Activated CD4-positive, alpha-beta T cell treated with anti-CD3 and anti-CD28 coated beads for 4 hours (primary cell): ENCODE measurements at regions not wholly inside any gene's neighbourhood (a gene's known extent, or its start where the extent isn't known, plus 50 kb on each side); places are given as distances from the start of the nearest gene placed in this dataset.

Experiments
- DNase-seq, 2 donors: peaks; one replicate each; pipeline ENCODE4 v3.0.0-alpha.2; 2020

DNA sequence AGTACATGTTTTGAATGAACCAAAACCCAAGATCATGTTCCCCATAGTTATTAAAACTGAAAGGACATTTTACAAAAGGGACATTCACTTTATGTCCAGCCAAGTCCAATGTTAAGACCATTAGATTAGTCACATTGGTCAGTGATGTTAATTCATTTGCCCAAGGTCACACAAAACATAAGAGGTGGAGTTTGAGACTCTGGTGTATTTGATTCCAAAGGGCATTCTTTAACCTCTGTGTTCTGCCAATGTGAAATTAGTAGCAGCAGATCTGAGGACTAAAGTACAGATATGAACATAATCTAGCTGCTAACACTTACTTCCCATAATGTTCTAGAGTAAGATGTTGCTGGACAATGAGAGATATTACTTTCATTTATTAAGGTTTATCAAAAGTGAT, 425.6 kb downstream of the TUSC7 start:
- no peak for DNase-seq

DNA sequence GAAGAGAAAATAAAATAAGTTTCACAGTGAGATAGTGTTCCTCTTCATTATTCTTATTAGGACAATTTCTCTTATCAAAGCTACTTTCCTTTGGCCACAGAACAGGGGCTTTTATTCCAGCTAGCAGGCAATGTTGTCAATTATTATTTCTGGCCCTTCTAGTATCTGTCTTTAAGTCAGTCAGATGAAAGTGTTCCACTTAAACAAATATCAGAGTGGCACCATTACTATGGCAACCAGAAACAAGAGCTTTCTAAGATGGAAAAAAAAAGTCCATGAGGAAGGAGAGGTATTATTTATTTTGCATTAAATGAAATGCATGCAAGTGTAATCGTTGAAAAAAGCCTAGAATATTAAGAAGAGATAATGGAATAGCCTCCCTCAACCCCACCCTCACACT, 426.4 kb downstream of the TUSC7 start:
- no peak for DNase-seq

GRCh38 chr3:117137065-117137464, 427.5 kb downstream of the TUSC7 start:
- DNase-seq = no peak

- no peak for DNase-seq
These were observed 430.1 kb downstream of the TUSC7 start for GRCh38 chr3:117139681-117140080.

DNA sequence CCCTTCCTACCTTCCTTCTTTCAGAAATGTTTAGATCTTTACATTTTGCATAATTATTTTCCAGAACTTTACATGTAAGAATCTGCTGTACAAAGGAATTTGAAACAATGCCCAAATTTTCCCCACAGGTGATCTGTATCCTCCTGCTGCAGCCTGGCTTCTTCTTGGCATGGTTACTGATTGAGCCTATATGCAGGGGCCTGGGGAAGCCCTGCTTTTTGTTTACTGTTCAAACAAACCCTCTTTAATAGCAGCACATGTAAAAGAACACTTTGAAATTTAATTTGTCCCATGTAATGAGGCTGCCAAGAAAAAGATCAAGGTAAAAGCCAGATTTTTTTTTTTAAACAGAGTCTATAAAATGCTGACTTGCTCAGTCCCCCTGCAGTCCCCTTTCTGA, 432.2 kb downstream of the TUSC7 start:
- DNase-seq = no peak

DNA sequence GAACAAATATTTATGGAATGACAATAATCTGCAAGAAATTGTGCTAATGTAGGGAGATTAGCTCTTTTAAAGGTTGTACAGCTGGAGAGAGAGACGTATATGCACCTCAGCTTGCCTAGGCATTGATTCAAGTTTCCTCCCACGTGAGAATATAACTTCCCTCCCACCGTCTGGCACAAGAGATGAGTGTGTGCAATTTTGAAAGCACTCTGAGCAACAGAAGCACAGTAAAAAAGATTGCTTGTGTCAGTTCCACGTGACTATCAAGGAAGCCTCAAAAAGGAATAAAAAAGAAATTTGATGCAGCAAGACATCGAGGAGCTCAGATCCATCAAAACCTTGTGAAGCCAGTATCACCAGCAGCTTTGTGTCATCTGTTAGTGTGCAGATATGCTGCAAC, 435.3 kb downstream of the TUSC7 start:
- no peak for DNase-seq

DNA sequence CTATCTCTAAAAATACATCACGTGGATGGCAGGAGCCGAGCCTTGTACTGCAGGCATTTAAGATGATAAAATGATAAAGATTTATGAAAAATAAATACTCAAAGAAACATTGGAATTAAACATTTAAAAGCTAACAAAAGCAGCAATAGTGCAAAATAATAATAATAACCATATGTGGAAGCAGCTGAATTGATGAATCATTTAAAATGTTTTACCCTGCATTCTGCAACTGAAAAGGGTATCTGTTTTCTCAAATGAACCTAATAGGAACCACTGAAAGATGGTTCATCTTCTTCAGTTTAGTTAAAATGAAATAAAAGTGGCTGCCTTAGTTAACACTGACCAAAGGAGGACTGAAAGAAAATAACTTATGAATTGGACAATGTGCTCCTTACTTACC, 436.1 kb downstream of the TUSC7 start:
- DNase-seq = no peak

DNA sequence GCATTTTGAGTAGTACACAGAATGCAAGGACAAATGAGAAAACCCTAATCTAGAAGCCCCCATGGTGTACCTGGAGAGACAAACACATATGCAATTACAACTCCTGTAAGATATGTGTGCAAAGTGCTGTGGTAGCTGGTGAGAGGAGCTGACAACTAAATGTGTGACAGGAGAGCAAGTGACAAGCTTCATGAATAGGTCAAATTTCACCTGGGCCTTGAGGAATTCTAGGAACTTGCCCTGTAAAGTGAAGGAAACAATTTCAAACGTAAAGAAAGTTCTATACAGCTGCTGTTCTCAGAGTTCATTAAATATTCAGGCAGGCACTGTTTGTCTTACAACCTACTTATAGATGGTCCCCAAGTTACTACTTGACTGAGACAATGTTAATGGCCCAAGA, 437.0 kb downstream of the TUSC7 start:
- no peak for DNase-seq

GRCh38 chr3:117149584-117149983, 440.0 kb downstream of the TUSC7 start:
- no peak for DNase-seq

DNA sequence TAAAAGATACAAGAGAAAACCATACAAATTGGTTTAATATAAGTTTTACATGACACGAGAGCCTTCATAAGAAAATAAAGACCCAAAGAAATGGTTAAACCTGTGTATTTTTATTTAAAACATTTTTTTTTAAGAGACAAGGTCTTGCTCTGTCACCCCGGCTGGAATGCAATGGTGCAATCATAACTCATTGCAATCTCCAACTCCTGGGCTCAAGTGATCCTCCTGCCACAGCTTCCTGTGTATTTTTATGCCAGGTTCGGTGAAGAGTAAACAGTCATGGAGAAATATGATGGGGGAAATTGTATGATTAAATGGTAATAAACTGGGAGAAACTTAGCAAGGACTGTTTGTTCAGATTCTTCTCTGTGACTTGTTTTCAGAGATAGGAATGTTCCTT, 441.0 kb downstream of the TUSC7 start:
- DNase-seq = no peak

DNA sequence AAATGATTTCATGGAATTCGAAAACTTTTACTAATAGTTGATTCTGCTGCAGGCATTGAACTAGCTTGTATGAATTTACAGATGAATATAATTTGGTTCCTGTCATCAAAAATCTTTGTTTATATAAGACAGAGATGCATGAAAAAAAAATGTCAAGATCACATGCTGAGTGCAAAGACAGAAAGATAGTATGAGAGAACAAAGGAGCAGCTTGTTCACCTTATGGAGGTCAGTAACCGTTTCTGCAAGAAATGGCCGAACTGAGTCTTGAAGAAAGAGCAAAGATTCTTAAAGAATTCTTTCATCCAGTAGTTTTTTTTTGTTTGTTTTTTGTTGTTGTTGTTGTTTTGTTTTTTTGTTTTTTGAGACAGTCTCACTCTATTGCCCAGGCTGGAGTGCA, 450.6 kb downstream of the TUSC7 start:
- no peak for DNase-seq

- DNase-seq = no peak
These were observed 452.2 kb downstream of the TUSC7 start for GRCh38 chr3:117161816-117162215.

- DNase-seq = no peak
These were observed 455.6 kb downstream of the TUSC7 start for GRCh38 chr3:117165176-117165575.

- no peak for DNase-seq
These were observed 456.0 kb downstream of the TUSC7 start for GRCh38 chr3:117165601-117166051.

DNA sequence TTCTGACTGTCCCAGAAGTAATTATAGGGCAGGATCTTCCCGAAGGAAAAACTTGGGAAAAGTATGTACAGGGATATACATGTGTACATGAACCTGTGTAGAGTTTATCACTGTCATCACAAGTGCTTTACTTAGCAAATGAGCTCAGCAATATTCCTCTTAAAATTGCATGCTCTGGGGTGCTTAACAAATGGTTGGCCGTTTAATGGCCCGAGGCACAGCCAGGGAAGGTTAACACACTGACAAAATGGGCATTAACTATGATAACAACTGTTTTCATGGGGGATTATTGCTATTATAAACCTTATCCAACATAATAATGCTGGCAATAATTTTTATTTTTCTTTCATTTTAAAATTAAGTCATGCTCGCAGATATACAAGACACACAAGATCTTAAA, 459.3 kb downstream of the TUSC7 start:
- DNase-seq = no peak

- no peak for DNase-seq
These were observed 460.5 kb downstream of the TUSC7 start for GRCh38 chr3:117170094-117170493.

- no peak for DNase-seq
These were observed 461.5 kb downstream of the TUSC7 start for GRCh38 chr3:117171124-117171523.

- no peak for DNase-seq
These were observed 462.8 kb downstream of the TUSC7 start for GRCh38 chr3:117172426-117172825.

DNA sequence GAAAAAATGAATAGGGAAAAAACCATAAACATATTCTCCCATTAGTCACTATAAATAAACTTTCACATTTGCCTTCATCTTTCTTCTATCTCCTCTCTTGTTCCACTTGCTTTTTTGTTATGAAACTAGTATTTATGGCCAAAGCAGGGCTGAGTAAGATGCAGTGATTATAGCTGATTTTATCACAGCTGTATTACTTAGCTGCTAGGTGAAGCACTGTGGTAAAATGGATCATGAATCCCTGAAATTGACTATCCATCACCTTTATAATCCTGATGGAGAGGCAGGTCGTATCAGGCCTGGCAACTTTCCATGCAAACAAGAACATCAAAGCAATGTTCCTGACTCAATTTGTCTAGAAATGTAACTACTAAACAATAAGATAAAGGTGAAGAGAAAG, 471.6 kb downstream of the TUSC7 start:
- no peak for DNase-seq

DNA sequence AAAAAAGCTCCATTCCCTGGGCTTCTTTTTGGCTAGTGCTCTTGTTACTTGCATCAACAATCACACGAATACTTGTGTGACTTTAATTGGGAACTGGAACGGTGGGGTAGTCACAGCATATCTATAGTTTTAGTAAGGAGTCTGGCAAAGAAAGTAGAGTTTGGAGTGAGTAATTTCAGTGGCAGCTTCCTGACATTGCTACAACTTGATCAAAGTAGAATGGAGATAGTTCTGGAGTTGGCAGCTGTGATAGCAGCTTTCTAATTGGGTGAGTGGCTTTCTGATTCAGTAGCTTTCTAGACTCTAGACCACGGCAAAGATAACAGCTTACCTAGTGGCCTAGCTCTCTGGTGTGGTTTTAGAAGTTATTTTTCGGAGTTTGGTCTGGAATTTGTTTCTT, 475.0 kb downstream of the TUSC7 start:
- no peak for DNase-seq

DNA sequence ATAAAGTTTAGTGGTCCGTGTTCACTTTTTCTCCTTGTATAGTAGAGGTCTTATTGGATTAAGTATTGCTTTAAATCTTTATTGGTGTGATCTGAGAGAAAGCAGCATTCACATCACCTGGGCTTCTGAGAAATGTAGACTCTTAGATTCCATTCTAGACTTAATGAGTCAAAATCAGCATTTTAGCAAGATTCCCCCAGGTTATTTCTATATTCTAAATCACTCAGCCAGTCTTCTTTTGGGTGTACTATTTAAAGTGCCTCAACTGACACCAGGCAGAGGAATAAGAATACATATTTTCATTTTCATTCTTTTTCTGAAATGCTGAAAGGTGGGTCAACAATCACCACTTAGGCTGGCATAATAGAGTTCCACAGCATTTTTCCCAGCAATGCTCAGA, 481.7 kb downstream of the TUSC7 start:
- no peak for DNase-seq

DNA sequence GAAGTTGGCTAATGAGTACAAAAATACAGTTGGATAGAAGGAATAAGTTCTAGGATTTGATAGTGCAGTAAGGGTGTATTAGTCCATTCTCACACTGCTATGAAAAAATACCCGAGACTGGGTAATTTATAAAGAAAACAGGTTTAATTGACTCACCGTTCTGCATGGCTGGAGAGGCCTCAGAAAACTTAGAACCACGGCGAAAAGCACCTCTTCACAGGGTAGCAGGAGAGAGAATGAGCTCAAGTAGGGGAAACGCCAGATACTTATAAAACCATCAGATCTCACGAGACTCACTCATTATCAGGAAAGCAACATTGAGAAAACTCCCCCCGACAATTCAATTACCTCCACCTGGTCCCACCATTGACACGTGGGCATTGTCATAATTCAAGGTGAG, 483.3 kb downstream of the TUSC7 start:
- DNase-seq = no peak

GRCh38 chr3:117193390-117193789, 483.8 kb downstream of the TUSC7 start:
- DNase-seq = no peak

DNA sequence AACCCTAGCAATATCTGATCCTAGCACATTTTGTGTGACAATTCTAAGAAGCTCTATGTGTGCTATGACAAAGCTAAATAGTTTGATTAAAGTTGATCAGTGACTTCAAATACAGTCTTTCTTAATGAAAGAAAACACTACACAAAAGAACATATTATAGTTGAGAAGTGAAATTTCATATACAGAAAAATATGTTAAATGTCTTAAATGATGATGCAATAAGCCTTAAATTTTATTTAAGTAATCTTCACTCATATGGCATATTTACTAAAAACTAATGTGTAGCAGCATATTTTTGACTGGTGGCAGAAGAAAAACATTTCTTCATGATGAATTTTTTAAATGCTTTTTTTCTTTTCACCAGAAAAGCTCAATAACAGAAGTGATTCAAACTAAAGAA, 485.5 kb downstream of the TUSC7 start:
- DNase-seq = no peak

- no peak for DNase-seq
These were observed 491.4 kb downstream of the TUSC7 start for GRCh38 chr3:117200962-117201361.
